HG02759 (cell line): ENCODE measurements at regions not wholly inside any gene's neighbourhood (a gene's known extent, or its start where the extent isn't known, plus 50 kb on each side); places are given as distances from the start of the nearest gene placed in this dataset.
A peak's percentile ranks its signal among the peaks of the same experiment; 100 is the strongest.

Experiments
- ATAC-seq: cut with Tn5 transposase; IDR thresholded peaks from one replicate; pipeline ENCODE4 v1.9.1; 2021; ENCODE audit warnings: mild to moderate bottlenecking, moderate library complexity; ENCODE audit not compliant: unreplicated experiment

DNA sequence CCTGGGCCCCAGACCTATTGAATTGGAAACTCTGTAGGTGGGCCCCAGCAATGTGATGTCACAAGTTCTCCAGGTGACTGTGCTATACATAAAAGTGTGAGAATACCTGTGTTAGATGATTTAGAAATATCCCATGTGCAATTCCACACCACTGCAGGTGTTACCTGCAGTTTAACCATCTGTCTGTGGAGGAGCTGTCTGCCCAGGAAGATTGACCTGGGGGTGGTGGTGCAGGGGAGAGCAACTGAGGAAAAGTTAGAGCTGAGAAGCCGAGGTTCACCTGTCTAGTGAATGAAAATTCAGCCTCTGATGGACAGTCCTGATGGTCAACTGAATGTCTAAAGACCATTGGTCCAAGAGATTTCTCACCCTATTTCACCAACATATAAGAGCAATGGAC is 132.2 kb upstream of the SLC24A5 start:
- no peak for ATAC-seq

DNA sequence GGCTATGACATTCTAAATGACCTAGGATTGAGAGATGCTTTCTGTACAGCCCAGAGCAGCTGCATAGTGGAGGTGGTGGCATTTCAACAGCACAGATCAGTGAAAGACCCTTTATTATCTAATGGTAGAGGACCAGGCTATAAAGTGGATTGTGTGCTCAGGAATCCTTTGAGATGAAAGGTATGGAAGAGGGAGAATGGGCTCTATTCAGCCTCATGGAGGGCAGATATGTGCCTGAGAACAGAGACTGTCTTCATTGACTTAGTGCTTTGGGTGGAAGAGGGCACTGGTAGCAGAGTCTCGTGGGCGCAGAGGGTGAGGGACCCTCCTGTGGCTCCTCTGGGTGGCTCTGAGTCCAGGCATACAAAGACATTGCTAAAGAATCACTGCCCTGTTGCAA is 130.0 kb upstream of the SLC24A5 start:
- no peak for ATAC-seq

DNA sequence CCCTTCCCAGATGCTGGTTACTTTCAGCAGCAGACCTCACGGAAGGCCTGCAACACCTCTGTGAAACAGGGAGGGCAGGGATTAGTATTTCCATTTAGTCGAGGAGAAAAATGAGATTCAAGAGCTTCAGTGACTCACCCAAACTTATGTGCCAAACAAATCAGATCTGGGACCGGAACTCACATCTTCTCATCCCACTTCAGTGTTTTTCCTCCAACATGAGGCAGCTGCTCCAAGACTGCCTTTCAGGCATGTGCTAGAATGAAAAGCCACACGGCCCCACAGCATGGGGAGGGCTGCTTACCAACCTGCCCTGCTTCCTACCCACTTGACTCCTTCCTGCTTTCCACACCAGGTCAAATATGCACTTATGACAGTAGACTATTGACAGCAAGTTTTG is 129.4 kb upstream of the SLC24A5 start:
- ATAC-seq, result no peak

DNA sequence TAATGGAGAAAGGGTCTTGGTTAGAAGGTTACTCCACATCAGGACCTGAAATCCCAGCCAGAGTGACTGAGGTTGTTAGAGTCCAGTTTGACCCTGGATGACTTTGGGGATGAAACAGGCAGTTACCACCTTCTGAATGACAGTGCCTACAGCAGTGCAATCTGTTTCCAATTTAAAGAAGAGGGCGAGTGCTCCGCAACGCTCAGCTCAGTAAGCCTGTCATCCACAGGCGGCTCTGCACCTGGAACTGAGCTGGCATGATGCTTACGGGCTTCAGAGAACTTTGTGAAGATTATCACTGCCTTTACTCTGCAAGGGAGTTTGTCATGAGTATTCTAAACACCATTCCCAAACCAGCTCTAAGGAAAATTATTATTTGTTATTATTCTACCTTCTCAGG is 127.7 kb upstream of the SLC24A5 start:
- ATAC-seq, result no peak

DNA sequence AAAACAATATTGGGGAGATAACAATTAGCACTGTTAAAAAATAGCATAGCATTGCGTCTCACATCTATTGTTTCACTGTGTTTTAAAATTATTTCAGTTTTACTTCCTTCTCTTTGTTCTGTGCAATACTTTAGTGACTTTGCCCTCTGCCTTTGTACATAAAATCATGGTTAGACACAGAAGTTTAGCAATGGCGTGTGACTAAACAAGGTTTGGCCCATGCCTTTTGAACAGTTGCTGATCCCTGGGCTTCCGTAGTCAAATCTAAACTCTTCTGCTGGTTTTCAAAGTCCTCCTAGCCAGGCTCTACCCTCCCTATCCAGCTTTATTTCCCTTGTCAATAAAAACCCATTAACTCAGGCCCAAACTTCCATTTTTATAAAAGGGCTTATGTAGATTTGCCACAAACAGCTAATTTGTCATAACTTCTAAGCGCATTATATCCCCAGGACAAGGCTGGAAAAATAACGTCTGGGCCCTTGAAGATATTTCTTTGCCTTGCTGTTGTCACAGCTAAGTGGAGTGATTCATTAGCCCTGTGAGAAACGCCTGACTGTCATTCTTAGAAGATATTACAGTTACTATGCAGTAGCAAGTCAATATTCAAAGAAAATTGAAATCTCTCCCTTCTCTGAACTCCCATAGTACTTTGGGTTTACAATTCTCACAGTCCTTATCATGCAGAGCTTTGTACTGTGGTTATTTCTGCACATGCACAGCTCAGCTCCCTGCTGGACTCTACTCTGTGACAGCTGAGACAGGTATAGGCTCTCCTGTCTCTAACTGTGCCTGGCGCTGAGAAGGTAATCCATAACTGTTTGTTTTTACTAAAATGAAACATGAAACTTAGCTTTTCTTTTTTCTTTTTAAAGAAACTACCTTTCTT is 123.4 kb upstream of the SLC24A5 start:
- no peak for ATAC-seq

DNA sequence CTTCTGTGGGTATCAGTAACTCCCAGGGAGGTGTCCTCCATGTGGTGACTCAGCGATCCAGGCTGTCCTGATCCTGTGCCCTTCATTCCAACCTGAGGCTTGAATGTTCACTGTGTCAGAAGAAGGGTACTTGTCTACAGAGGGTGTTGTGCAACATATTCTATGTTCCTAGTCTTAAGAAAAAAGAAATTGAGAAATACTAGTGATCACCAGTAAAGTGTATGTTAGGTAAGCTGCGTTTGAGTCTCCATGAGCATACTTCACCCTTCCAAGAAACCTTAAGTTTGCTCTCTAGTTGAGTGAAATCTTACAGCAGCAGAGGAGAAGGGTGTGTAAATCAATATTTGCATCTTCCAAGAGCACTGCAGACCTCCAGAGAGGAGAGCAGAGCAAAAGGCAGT is 122.2 kb upstream of the SLC24A5 start:
- ATAC-seq, result no peak

DNA sequence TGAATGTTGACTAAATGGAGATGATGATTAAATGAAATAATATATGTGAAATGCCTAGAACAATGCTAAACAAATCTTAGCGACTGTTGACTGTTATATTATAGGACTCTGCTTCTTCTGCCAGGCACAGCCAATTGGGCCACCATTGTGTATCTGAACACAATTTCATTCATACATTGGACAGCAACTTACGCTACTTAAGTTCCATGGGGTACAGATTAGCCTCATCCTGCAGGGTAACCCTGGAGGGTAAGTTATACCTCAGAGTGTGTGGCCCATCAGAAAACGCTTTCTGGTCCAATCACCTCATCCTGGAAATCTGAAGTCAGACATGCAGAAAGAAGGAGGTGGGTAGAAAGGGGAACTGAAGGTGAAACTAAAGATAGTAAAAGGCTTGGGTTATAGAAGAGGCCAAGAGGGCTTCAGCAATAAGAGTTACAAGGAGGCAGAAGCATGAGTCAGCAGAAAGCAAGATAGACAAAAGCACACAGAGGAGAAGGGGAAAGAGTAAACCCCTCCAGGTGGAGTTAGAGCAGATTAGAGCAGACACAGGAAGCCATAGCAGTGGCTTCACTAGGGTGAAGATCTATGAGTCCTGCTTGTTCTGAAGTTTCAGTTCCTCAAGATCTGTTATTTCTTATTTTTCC is 119.3 kb upstream of the SLC24A5 start:
- ATAC-seq, result peak; percentile 88

DNA sequence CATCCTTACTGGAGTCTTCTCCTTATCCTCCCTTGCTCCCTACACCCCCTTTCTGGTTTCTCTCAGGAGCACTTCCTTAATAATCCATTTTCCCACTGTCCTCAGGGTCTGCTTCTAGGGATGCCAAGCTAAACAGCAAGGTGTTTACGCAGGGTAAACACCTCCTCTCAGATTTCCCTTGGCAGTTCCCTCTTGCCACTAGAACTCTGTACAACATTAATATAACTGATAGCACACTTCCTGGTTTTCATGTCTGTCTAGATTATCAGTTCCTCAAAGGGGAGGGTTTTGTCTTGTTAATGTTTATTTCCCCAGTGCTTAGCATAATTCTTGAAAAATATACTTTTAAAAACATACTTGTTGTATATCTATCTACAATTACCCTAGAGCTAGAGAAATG is 118.0 kb upstream of the SLC24A5 start:
- ATAC-seq, result peak; percentile 25

DNA sequence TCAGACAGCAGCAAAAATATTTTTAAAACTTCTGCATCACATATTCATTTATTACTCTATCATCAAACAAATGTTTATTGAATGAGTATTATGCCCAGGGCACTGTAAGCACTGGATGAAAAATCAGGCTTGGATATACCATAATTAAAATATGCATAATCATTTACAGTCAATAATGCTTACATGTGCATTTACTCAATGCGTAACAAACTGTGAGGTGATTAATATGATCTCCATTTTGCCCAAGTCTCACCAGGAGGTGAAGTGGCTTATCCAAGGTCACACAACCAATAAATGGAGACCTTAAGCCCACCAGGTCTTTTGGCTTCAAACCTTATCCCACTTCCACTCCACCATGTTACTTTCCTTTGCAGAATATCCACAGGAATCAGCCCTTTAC is 117.3 kb upstream of the SLC24A5 start:
- ATAC-seq, result no peak

DNA sequence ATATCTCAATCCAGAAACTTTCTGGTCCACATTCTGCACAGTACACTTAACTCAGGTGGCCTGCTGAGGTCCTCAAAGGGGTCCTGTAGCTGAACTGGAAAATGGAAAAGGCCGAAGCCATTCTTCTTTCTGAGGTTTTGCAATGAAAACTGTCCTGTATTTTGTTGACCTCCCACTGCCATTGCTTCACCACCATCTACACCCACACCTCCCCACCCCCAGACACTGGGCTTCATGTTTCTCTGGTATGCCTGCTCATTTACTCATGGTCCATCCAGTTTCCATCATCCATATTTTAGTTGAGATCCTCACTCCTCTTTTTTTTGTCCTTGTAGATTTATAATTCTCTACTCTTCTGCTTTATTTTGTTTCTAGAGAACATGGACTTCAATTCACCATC is 115.7 kb upstream of the SLC24A5 start:
- ATAC-seq, result no peak

DNA sequence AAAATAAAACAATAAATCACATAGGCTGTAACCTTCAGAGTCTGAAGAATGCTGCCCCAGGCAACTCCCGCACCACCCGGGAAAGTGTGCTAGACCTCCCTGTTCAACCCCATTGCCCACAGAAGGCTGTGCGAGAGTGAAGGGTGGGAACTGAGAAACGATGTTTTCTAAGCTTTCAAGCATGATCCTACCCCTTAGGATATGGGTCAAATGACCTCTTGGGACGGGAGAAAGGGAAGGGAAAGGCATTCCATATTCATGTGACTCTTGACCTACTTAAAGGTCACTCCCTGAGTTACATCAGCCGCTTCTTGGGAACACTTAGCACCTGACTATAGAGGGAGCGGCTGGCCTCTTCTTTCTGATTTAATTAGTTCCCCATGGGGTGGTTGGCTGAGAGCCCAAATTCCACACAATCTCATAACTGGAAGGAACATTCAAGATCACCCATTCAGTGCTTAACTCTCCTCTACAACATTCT is 114.7 kb upstream of the SLC24A5 start:
- no peak for ATAC-seq

DNA sequence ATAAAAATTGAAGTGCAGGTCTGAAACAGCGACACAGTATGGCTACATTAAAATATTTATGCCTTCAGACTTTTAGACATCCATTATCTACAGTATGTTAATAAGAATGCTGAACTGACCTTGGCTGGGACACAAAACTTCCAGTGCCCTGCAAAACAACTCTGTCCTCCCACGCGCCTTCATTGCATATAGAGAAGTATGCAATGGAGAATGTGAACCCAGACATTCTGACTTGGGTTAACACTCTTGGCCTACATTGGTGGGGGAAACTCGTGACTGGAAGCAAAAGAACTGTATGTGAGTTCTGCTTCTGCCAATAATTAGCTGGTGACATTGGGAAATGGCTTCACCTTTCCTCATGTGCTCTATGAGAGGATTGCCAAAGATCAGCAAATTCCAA is 110.5 kb upstream of the SLC24A5 start:
- ATAC-seq, result no peak

DNA sequence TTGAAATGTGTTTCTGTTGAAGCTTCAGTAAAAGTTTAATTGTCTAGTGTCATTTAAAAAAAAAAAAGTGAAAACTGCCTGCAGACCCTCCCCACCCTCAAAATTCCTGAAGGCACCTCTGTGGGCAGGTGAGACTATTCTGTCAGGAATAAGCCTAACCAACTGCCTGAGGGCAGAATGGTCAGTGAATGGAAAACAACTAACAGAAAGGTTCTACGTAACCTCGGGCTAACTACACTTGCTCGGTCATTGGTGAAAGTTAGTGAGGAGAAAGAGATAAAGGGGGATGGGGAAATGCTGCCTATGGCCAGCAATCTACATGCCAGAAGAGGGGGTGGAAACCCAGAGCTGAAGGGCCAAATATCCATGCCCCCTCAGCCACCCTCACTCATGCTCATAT is 108.6 kb upstream of the SLC24A5 start:
- no peak for ATAC-seq

DNA sequence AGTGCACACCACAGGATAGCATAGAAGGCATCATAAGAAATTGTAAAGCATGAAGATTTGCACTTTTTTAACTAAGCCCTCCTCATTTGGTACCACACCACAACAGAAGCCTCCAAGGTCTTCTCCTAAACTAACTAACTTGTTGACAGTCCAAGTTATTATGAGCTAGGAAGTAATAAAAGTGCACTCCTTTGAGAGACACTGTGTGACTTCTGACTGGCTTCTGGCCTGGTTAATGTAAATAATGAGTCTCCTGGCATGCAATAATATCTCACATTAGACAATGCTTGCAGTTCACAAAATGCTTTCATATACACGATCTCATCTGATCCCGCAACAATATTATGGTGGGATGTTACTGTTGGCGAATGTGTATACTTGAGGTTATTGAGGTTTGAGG is 103.9 kb upstream of the SLC24A5 start:
- ATAC-seq, result no peak

DNA sequence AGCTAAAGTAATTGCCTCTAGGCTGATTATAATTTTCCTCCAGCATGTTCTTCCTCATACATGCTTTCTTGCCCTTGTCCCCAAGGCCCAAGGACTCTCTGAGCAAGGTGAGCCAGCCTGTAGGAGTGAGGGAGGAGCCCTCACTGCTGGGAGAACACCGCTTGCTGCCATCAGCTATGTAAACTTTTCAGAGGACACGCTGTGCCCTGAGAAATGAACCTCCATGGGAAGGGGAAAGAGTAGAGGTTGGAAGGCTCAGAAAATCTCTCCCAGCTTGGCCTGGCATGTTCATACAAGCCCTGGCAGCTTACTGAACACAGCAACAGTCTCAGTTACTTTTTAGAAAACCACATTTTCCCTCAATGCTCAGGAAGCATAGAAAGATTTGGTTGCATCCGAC is 103.0 kb upstream of the SLC24A5 start:
- no peak for ATAC-seq

DNA sequence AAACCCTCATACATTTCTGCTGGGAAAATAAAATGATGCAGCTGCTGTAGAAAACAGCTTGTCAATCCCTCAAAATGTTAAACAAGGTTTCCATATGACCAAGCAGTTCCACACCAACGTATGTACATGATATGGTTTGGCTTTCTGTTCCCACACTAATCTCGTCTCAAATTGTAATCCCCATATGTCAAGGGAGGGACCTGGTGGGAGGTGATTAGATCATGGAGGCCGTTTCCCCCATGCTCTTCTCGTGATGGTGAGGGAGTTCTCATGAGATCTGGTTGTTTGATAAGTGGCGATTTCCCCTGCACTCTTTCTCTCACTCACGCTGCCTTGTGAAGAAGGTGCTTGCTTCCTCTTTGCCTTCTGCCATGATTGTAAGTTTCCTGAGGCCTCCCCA is 100.6 kb upstream of the SLC24A5 start:
- no peak for ATAC-seq

DNA sequence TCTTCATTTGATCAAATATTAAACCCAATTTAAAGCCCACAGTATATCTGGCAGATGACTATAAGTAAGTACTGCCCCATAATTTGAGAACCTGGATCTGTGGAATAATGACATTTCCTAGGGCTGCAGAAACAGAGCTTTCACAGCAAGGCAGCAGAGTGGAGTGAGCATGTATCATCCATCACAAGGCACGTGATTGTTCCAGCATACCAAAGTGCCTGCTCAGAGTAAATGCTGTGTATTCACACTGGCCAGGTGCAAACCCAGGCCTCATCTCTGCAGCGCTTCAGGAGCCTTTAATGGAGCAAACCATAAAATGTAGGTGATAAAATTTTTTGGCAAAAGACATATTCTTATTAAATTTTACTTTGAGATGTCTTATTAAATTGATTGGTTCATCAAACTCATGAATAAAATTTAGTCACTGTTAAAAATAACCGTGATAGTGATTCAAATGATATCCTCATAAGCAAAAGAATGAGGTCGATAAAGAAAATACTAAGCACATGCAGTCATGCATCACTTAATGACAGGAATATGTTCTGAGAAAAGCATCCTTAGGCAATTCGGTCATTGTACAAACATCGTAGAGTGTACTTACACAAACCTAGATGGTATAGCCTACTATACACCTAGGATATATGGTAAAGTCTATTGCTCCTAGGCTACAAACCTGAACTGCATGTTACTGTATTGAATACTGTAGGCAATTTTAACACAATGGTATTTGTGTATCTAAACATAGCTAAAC is 99.3 kb upstream of the SLC24A5 start:
- ATAC-seq, result no peak

DNA sequence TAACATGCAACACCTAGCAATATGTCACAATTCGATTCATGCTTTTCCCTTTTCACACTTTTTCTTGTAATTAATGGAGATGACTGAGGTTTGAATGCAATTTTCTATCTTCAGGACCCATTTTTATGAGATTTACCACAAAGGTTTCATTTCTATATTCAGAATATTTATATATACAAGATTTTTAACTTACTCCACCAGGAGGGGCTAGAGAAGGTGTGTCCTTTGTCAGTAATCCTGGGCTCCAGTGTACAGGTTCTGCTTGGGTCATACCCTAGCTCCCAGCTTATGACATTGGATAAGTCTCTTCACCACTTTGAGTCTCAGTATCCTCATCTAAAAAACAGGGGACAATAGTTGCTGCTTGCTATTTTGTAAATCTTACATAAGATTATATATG is 95.7 kb upstream of the SLC24A5 start:
- no peak for ATAC-seq

DNA sequence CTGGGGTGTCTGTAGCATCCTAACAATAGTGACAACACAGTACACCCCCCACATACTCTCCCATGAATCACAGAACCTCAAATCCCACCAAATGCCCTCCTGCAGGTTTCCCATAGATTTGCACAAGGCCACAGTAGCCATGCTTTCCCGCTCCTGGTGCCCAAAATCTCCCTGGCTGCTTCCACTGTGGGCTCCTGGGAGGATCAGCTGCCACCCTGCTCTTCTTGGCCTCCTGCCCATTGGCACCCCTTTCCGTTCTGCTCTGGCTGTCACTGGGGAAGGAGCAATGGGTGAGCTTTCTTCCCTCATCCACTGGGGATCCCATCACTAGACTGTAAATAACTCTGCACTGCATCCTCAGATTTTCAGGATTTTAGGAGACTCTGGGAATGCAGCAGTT is 92.1 kb upstream of the SLC24A5 start:
- no peak for ATAC-seq

DNA sequence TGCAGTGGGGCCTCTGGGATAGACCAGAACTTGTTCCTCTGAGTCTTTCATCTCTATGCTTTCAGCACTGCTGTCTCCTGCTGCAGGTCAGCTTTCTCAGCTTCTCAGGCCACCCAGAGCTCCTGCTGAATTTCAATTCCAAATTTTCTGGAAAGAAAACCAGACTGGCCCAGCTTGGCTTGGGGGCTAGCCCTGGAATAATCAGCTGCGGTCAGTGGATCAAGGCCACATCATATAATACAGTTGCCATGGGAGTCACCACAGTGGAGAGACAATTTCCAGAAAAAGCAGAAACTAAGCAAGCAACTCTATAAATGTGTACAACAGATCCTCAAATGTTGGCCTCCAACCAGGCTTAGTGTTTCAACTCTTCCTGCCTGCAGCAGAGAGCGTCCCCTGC is 91.1 kb upstream of the SLC24A5 start:
- ATAC-seq, result no peak

DNA sequence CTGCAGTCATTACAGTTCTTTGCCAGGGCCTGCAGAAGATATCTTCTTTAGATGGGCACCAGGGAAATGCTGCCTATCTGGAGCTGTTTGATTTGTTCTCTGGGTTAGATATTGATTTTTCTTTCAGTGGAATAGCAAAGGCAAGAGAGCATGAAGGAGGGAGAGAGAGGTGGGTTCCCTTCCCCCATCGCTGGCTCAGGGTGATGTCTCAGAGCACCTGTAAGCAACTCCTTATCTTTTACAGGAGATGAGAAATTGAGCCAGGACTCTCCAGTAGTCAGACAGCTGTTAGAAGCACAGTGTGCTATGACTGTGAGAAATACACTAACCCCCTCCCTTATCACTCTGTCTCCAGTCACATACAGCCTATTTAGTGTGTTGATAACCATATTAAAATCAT is 89.3 kb upstream of the SLC24A5 start:
- ATAC-seq, result no peak

DNA sequence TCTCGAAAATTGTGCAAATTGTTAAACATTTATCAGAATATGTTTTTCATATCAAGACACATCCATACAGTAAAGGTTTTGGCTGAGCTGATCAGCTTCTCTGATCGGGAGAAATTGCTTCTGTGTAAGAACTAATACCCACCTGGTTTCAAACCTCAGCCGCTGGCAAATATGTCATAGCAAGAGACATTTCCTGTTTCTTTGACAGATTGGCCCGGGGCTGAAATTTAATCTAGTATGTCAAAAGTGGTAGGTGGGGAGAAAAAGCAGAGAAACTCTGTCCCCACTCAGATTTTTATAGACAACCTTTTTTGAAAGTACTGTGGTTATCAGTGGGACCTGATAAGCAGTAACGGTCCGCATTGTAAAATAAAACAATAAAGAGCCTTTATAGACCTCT is 88.8 kb upstream of the SLC24A5 start:
- ATAC-seq, result no peak
